HEK293T (cell line): ENCODE measurements at regions not wholly inside any gene's neighbourhood (a gene's known extent, or its start where the extent isn't known, plus 50 kb on each side); places are given as distances from the start of the nearest gene placed in this dataset.

Source experiments
- FOXA1 ChIP-seq: fragments of 450-650 bp; IDR thresholded peaks from 2 replicates; pipeline ENCODE4 v1.6.1; 2016; ENCODE audit warnings: mild to moderate bottlenecking
- FOXM1 ChIP-seq: fragments of 450-650 bp; IDR thresholded peaks from 2 replicates; pipeline ENCODE4 v1.6.1; 2017; ENCODE audit warnings: mild to moderate bottlenecking, borderline replicate concordance
- NFRKB ChIP-seq: fragments of 450-650 bp; IDR thresholded peaks from 2 replicates; pipeline ENCODE4 v1.6.1; 2016; ENCODE audit warnings: mild to moderate bottlenecking, moderate library complexity
- SP1 ChIP-seq: fragments of 450-650 bp; IDR thresholded peaks from 2 replicates; pipeline ENCODE4 v1.6.1; 2017
- TF ChIP-seq, protein P1 (sequence below): fragments of 450-650 bp; IDR thresholded peaks from 2 replicates; pipeline ENCODE4 v1.6.1; 2016

DNA sequence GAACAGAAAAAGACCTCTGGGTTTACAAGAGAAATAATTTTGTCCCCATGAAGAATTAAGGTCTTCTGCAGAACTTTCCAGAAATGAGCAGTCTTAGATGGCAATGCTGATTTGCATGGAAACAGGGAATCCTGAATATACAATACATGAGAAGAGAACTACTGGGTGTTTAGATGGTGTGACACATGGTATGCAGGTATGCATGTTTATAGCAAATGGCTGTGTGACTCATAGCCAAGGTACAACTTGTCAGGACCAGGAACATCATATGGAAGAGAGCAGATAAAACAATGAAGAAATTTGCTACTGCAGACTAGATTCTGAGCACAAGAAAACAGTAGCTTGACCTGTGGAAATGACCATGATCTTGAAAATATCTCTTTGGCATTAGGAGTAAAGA lies 907.8 kb downstream of the GATA3 start:
- no peak for TF ChIP-seq FOXA1
- no peak for TF ChIP-seq SP1
- TF ChIP-seq, protein P1, sequence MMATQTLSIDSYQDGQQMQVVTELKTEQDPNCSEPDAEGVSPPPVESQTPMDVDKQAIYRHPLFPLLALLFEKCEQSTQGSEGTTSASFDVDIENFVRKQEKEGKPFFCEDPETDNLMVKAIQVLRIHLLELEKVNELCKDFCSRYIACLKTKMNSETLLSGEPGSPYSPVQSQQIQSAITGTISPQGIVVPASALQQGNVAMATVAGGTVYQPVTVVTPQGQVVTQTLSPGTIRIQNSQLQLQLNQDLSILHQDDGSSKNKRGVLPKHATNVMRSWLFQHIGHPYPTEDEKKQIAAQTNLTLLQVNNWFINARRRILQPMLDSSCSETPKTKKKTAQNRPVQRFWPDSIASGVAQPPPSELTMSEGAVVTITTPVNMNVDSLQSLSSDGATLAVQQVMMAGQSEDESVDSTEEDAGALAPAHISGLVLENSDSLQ = no peak
- no peak for TF ChIP-seq FOXM1
- TF ChIP-seq NFRKB = no peak
